ENCODE measurements at regions not wholly inside any gene's neighbourhood (a gene's known extent, or its start where the extent isn't known, plus 50 kb on each side); places are given as distances from the start of the nearest gene placed in this dataset.

- H3K27me3 ChIP-seq, result no peaks in the 10 kb centered on the region
- intact Hi-C loops (cut with DNase I), result no loop called here
- DNase-seq, result no peak
- no peaks in the 10 kb centered on the region for H3K9me3 ChIP-seq
- H3K4me3 ChIP-seq, result no peak overlapping the region
- no peak for TF ChIP-seq CTCF (IDR thresholded peaks at IDR 0.05)
- 62 to 71% methylated on average over 2 of the region's 2 CpGs for WGBS, 2 donors
- ATAC-seq, result no peak
- H3K27ac ChIP-seq, result no peak overlapping the region
- H3K36me3 ChIP-seq, result no peaks in the 10 kb centered on the region
- peaks cover 0 to 7% (median 0%) of the 10 kb centered on the region in 9 donors for H3K4me1 ChIP-seq
Observed at GRCh38 chr13:88978607-88979006, 1307.4 kb downstream of the SLITRK5 start.

- peak in 1 of 2 donors; percentile 21 for DNase-seq
- no peaks in the 10 kb centered on the region for H3K9me3 ChIP-seq
- H3K36me3 ChIP-seq, result no peaks in the 10 kb centered on the region
- no peak overlapping the region for H3K27ac ChIP-seq
- 23 to 26% methylated on average over 7 of the region's 7 CpGs for WGBS, 2 donors
- no peaks in the 10 kb centered on the region for H3K27me3 ChIP-seq
- H3K4me1 ChIP-seq, result peaks cover 0 to 7% (median 0%) of the 10 kb centered on the region in 9 donors
- ATAC-seq, result peak; percentile 82 to 99 (median 92)
- TF ChIP-seq CTCF (IDR thresholded peaks at IDR 0.05), result peak in 7 of 9 donors; percentile 21 to 48 (median 41)
- H3K4me3 ChIP-seq, result no peak overlapping the region
- intact Hi-C loops (cut with DNase I), result no loop called here
Observed at GRCh38 chr13:88979465-88980175, 1308.4 kb downstream of the SLITRK5 start.

- ATAC-seq (no peak), DNase-seq (no peak)
- WGBS, 2 donors, result 74 to 77% methylated on average over 2 of the region's 2 CpGs
- H3K27ac ChIP-seq, result no peak overlapping the region
- no peak for TF ChIP-seq CTCF (IDR thresholded peaks at IDR 0.05)
- H3K27me3 ChIP-seq, result no peaks in the 10 kb centered on the region
- H3K36me3 ChIP-seq, result no peaks in the 10 kb centered on the region
- H3K4me3 ChIP-seq, result no peak overlapping the region
- no peaks in the 10 kb centered on the region for H3K9me3 ChIP-seq
- no peaks in the 10 kb centered on the region for H3K4me1 ChIP-seq
- intact Hi-C loops (cut with DNase I), result no loop called here
Observed at GRCh38 chr13:89003656-89004055, 1332.5 kb downstream of the SLITRK5 start.

GRCh38 chr13:89011615-89012014, 1340.4 kb downstream of the SLITRK5 start:
- Histone ChIP-seq H3K27me3 (no peaks in the 10 kb centered on the region), H3K4me1 (no peaks in the 10 kb centered on the region), H3K27ac (no peak overlapping the region), H3K36me3 (no peaks in the 10 kb centered on the region), H3K9me3 (peaks cover 0 to 4% (median 0%) of the 10 kb centered on the region in 11 donors), H3K4me3 (no peak overlapping the region)
- ATAC-seq (no peak), DNase-seq (no peak)
- no peak for TF ChIP-seq CTCF (IDR thresholded peaks at IDR 0.05)
- WGBS, 2 donors, result 41 to 90% methylated on average over 2 of the region's 2 CpGs
- intact Hi-C loops (cut with DNase I), result no loop called here

All from heart right ventricle (tissue), 16 donors.